CD4-positive, alpha-beta memory T cell (primary cell): ENCODE measurements at regions not wholly inside any gene's neighbourhood (a gene's known extent, or its start where the extent isn't known, plus 50 kb on each side); places are given as distances from the start of the nearest gene placed in this dataset.

Source experiments
- CTCF ChIA-PET: fragments of 350-600 bp; sonication (Branson Sonifier 250); formaldehyde crosslinking; loops from one replicate; lab custom pipeline; 2021; ENCODE audit warnings: inconsistent platforms; ENCODE audit not compliant: partially characterized antibody; lab: Charles Lee
- POLR2A ChIA-PET: fragments of 350-600 bp; sonication (Branson Sonifier 250); formaldehyde crosslinking; loops from one replicate; lab custom pipeline; 2021; ENCODE audit not compliant: partially characterized antibody; lab: Charles Lee
- DNase-seq, 5 donors: peaks; one replicate each; pipeline versions ENCODE4 v3.0.0 to v3.0.0-alpha.2; 2020 to 2022; ENCODE audit warnings: mixed read lengths in 1 of 5
- H3K27ac ChIP-seq: one replicate; pipeline ENCODE4 v1.7.0; 2013; ENCODE audit warnings: low read depth, low read length
- H3K27me3 ChIP-seq: 2 replicates; pipeline ENCODE4 v1.7.0; 2013; ENCODE audit warnings: mild to moderate bottlenecking, low read length, moderate library complexity; ENCODE audit not compliant: insufficient read depth
- H3K36me3 ChIP-seq: 2 replicates; pipeline ENCODE4 v1.7.0; 2013; ENCODE audit warnings: mild to moderate bottlenecking, low read length, moderate library complexity; ENCODE audit not compliant: insufficient read depth
- H3K4me1 ChIP-seq: 2 replicates; pipeline ENCODE4 v1.7.0; 2013; ENCODE audit warnings: mild to moderate bottlenecking, low read length, moderate library complexity; ENCODE audit not compliant: insufficient read depth
- H3K4me3 ChIP-seq, 2 donors: one replicate each; pipeline ENCODE4 v1.7.0; 2013; ENCODE audit warnings: low read length in 2 of 2, mild to moderate bottlenecking in 1 of 2
- H3K9me3 ChIP-seq, 2 donors: one replicate each; pipeline ENCODE4 v1.7.0; 2013; ENCODE audit warnings: low read length in 2 of 2, control low read depth in 1 of 2; ENCODE audit not compliant: control insufficient read depth in 1 of 2
- H3K27ac Mint-ChIP-seq, 7 donors: one replicate each; pipeline ENCODE4 v1.8.0; 2020 to 2021; ENCODE audit warnings: mixed read lengths in 7 of 7, mild to moderate bottlenecking in 6 of 7, inconsistent platforms in 3 of 7, moderate library complexity in 3 of 7
- H3K27me3 Mint-ChIP-seq, 2 donors: one replicate each; pipeline ENCODE4 v1.8.0; 2020 to 2021; ENCODE audit warnings: mixed read lengths in 2 of 2
- H3K36me3 Mint-ChIP-seq, 2 donors: one replicate each; pipeline ENCODE4 v1.8.0; 2020 to 2021; ENCODE audit warnings: mixed read lengths in 2 of 2, inconsistent platforms in 1 of 2, mild to moderate bottlenecking in 1 of 2
- H3K4me1 Mint-ChIP-seq, 4 donors: one replicate each; pipeline ENCODE4 v1.8.0; 2020 to 2021; ENCODE audit warnings: mixed read lengths in 4 of 4, mild to moderate bottlenecking in 1 of 4
- H3K4me3 Mint-ChIP-seq, 8 donors: one replicate each; pipeline ENCODE4 v1.8.0; 2020 to 2021; ENCODE audit warnings: mixed read lengths in 8 of 8, mild to moderate bottlenecking in 7 of 8, moderate library complexity in 6 of 8, inconsistent platforms in 3 of 8
- H3K9me3 Mint-ChIP-seq, 8 donors: one replicate each; pipeline ENCODE4 v1.8.0; 2020 to 2021; ENCODE audit warnings: mixed read lengths in 8 of 8, mild to moderate bottlenecking in 5 of 8, inconsistent platforms in 3 of 8, moderate library complexity in 1 of 8
- intact Hi-C: fragments of 100-400 bp; cut with micrococcal nuclease; formaldehyde crosslinking; loops from one replicate; pipeline ENCODE4 v1.15.1; 2023

GRCh38 chr9:14526504-14526903 is 166.7 kb downstream of the ZDHHC21 start:
- Mint-ChIP-seq H3K9me3 (peaks cover 0 to 7% (median 0%) of the 10 kb centered on the region in 8 donors), H3K27me3 (peaks cover 0 to 4% of the 10 kb centered on the region in 2 donors), H3K4me3 (no peak overlapping the region), H3K36me3 (no peaks in the 10 kb centered on the region), H3K4me1 (no peaks in the 10 kb centered on the region), H3K27ac (no peak overlapping the region)
- Histone ChIP-seq H3K9me3 (no peaks in the 10 kb centered on the region), H3K27ac (no peak overlapping the region), H3K4me1 (no peaks in the 10 kb centered on the region), H3K36me3 (no peaks in the 10 kb centered on the region), H3K4me3 (no peak overlapping the region), H3K27me3 (no peaks in the 10 kb centered on the region)
- ChIA-PET CTCF (no interaction called here), POLR2A (no interaction called here)
- intact Hi-C loops = no loop called here
- DNase-seq = no peak

- no peaks in the 10 kb centered on the region for H3K36me3 Mint-ChIP-seq
- H3K27ac ChIP-seq = no peak overlapping the region
- POLR2A ChIA-PET = no interaction called here
- H3K4me1 ChIP-seq = no peaks in the 10 kb centered on the region
- no peaks in the 10 kb centered on the region for H3K9me3 ChIP-seq
- no peak for DNase-seq
- CTCF ChIA-PET = no interaction called here
- intact Hi-C loops = no loop called here
- H3K9me3 Mint-ChIP-seq = peaks cover 0 to 6% (median 0%) of the 10 kb centered on the region in 8 donors
- H3K4me3 ChIP-seq = no peak overlapping the region
- peaks cover 0 to 4% of the 10 kb centered on the region in 2 donors for H3K27me3 Mint-ChIP-seq
- no peak overlapping the region for H3K27ac Mint-ChIP-seq
- H3K4me3 Mint-ChIP-seq = no peak overlapping the region
- no peaks in the 10 kb centered on the region for H3K27me3 ChIP-seq
- H3K36me3 ChIP-seq = no peaks in the 10 kb centered on the region
- H3K4me1 Mint-ChIP-seq = no peaks in the 10 kb centered on the region
Observed at GRCh38 chr9:14525856-14526255, 167.4 kb downstream of the ZDHHC21 start.

- Histone ChIP-seq H3K9me3 (no peaks in the 10 kb centered on the region), H3K27me3 (no peaks in the 10 kb centered on the region), H3K4me3 (no peak overlapping the region), H3K4me1 (no peaks in the 10 kb centered on the region), H3K27ac (no peak overlapping the region), H3K36me3 (no peaks in the 10 kb centered on the region)
- POLR2A ChIA-PET = no interaction called here
- intact Hi-C loops = no loop called here
- H3K4me3 Mint-ChIP-seq = no peak overlapping the region
- H3K9me3 Mint-ChIP-seq = peaks cover 0 to 9% (median 0%) of the 10 kb centered on the region in 8 donors
- DNase-seq = no peak
- no peaks in the 10 kb centered on the region for H3K36me3 Mint-ChIP-seq
- peak overlapping the region in 1 of 7 donors; percentile 17 for H3K27ac Mint-ChIP-seq
- H3K27me3 Mint-ChIP-seq = peaks cover 0 to 4% of the 10 kb centered on the region in 2 donors
- no peaks in the 10 kb centered on the region for H3K4me1 Mint-ChIP-seq
- CTCF ChIA-PET = no interaction called here
Observed at GRCh38 chr9:14524873-14525515, 168.2 kb downstream of the ZDHHC21 start.

- Histone ChIP-seq H3K4me3 (no peak overlapping the region), H3K27me3 (no peaks in the 10 kb centered on the region), H3K27ac (no peak overlapping the region), H3K36me3 (no peaks in the 10 kb centered on the region), H3K4me1 (no peaks in the 10 kb centered on the region), H3K9me3 (no peaks in the 10 kb centered on the region)
- no peak overlapping the region for H3K4me3 Mint-ChIP-seq
- H3K4me1 Mint-ChIP-seq = no peaks in the 10 kb centered on the region
- ChIA-PET CTCF (no interaction called here), POLR2A (no interaction called here)
- no peaks in the 10 kb centered on the region for H3K36me3 Mint-ChIP-seq
- DNase-seq = no peak
- peaks cover 0 to 4% of the 10 kb centered on the region in 2 donors for H3K27me3 Mint-ChIP-seq
- H3K9me3 Mint-ChIP-seq = peaks cover 0 to 6% (median 0%) of the 10 kb centered on the region in 8 donors
- H3K27ac Mint-ChIP-seq = no peak overlapping the region
- intact Hi-C loops = no loop called here
Observed at GRCh38 chr9:14523545-14523944, 169.7 kb downstream of the ZDHHC21 start.

- ChIA-PET CTCF (no interaction called here), POLR2A (no interaction called here)
- Mint-ChIP-seq H3K9me3 (peaks cover 0 to 5% (median 0%) of the 10 kb centered on the region in 8 donors), H3K27me3 (peaks cover 0 to 4% of the 10 kb centered on the region in 2 donors), H3K27ac (no peak overlapping the region), H3K36me3 (no peaks in the 10 kb centered on the region), H3K4me3 (no peak overlapping the region), H3K4me1 (no peaks in the 10 kb centered on the region)
- intact Hi-C loops = no loop called here
- no peaks in the 10 kb centered on the region for H3K27me3 ChIP-seq
- H3K27ac ChIP-seq = no peak overlapping the region
- no peaks in the 10 kb centered on the region for H3K36me3 ChIP-seq
- no peak overlapping the region for H3K4me3 ChIP-seq
- no peaks in the 10 kb centered on the region for H3K4me1 ChIP-seq
- no peaks in the 10 kb centered on the region for H3K9me3 ChIP-seq
- no peak for DNase-seq
Observed at GRCh38 chr9:14522627-14523379, 170.4 kb downstream of the ZDHHC21 start.

GRCh38 chr9:14520341-14520740 is 172.9 kb downstream of the ZDHHC21 start:
- H3K4me1 Mint-ChIP-seq = no peaks in the 10 kb centered on the region
- H3K27ac ChIP-seq = no peak overlapping the region
- no peak overlapping the region for H3K4me3 Mint-ChIP-seq
- ChIA-PET POLR2A (no interaction called here), CTCF (no interaction called here)
- H3K36me3 Mint-ChIP-seq = no peaks in the 10 kb centered on the region
- H3K4me3 ChIP-seq = no peak overlapping the region
- intact Hi-C loops = no loop called here
- no peak for DNase-seq
- peaks cover 0 to 5% (median 0%) of the 10 kb centered on the region in 8 donors for H3K9me3 Mint-ChIP-seq
- H3K27me3 ChIP-seq = no peaks in the 10 kb centered on the region
- H3K36me3 ChIP-seq = no peaks in the 10 kb centered on the region
- H3K9me3 ChIP-seq = no peaks in the 10 kb centered on the region
- H3K4me1 ChIP-seq = no peaks in the 10 kb centered on the region
- H3K27ac Mint-ChIP-seq = no peak overlapping the region
- H3K27me3 Mint-ChIP-seq = no peaks in the 10 kb centered on the region

- POLR2A ChIA-PET = no interaction called here
- CTCF ChIA-PET = no interaction called here
- Histone ChIP-seq H3K9me3 (no peaks in the 10 kb centered on the region), H3K27ac (no peak overlapping the region), H3K4me1 (no peaks in the 10 kb centered on the region), H3K27me3 (no peaks in the 10 kb centered on the region), H3K36me3 (no peaks in the 10 kb centered on the region), H3K4me3 (no peak overlapping the region)
- Mint-ChIP-seq H3K36me3 (no peaks in the 10 kb centered on the region), H3K4me1 (no peaks in the 10 kb centered on the region), H3K27ac (no peak overlapping the region), H3K4me3 (no peak overlapping the region), H3K9me3 (peaks cover 0 to 3% (median 0%) of the 10 kb centered on the region in 8 donors), H3K27me3 (no peaks in the 10 kb centered on the region)
- no peak for DNase-seq
- intact Hi-C loops = no loop called here
Observed at GRCh38 chr9:14517154-14517906, 175.9 kb downstream of the ZDHHC21 start.
